HCT116 (cell line): ENCODE measurements at regions not wholly inside any gene's neighbourhood (a gene's known extent, or its start where the extent isn't known, plus 50 kb on each side); places are given as distances from the start of the nearest gene placed in this dataset.

Experiments used
- ATF3 ChIP-seq: IDR thresholded peaks from 2 replicates; pipeline ENCODE4 v1.6.1; 2012
- CEBPB ChIP-seq: IDR thresholded peaks from 2 replicates; pipeline ENCODE4 v1.6.1; 2012; ENCODE audit warnings: low read depth
- CTCF ChIP-seq, 3 experiments: fragments of 200-600 bp in 1 of 3; sonication (generic) in 1 of 3; IDR thresholded peaks in 2 of 3; conservative IDR thresholded peaks in 1 of 3; 2 replicates each; pipeline ENCODE4 v1.5.1; 2012 to 2017; ENCODE audit warnings: low read depth in 2 of 3, low read length in 2 of 3, antibody characterized with exemption in 1 of 3, borderline replicate concordance in 1 of 3, control low read depth in 1 of 3, mild to moderate bottlenecking in 1 of 3, mixed read lengths in 1 of 3, mixed run types in 1 of 3, moderate library complexity in 1 of 3; ENCODE audit not compliant: insufficient read depth in 1 of 3
- ELF1 ChIP-seq: IDR thresholded peaks from 2 replicates; pipeline ENCODE4 v1.6.1; 2012; ENCODE audit warnings: low read depth, borderline replicate concordance
- EZH2 ChIP-seq: fragments of 200-600 bp; sonication (generic); IDR thresholded peaks from 2 replicates; pipeline ENCODE4 v1.6.1; 2017; ENCODE audit warnings: antibody characterized with exemption, mixed run types
- EZH2phosphoT487 ChIP-seq: fragments of 200-600 bp; IDR thresholded peaks from 2 replicates; pipeline ENCODE4 v1.6.1; 2018; ENCODE audit warnings: antibody characterized with exemption, borderline replicate concordance
- POLR2A ChIP-seq: IDR thresholded peaks from 2 replicates; pipeline ENCODE4 v1.7.0; 2011; ENCODE audit warnings: borderline replicate concordance; ENCODE audit not compliant: insufficient read depth, insufficient read length; ENCODE audit errors: extremely low read depth
- POLR2AphosphoS5 ChIP-seq: IDR thresholded peaks from 2 replicates; pipeline ENCODE4 v1.6.1; 2011; ENCODE audit warnings: mild to moderate bottlenecking, low read depth, low read length, moderate library complexity
- REST ChIP-seq: IDR thresholded peaks from 2 replicates; pipeline ENCODE4 v1.6.1; 2012; ENCODE audit warnings: low read depth
- YY1 ChIP-seq: IDR thresholded peaks from 2 replicates; pipeline ENCODE4 v1.6.1; 2011; ENCODE audit warnings: low read length, low read depth, moderate library complexity, mild to moderate bottlenecking; ENCODE audit not compliant: insufficient replicate concordance; ENCODE audit errors: extremely low read depth
- ZBTB33 ChIP-seq: IDR thresholded peaks from 2 replicates; pipeline ENCODE4 v1.6.1; 2011; ENCODE audit warnings: mild to moderate bottlenecking, low read length, moderate library complexity; ENCODE audit not compliant: insufficient replicate concordance; ENCODE audit errors: extremely low read depth

- TF ChIP-seq EZH2phosphoT487: no peak
- no peak for TF ChIP-seq EZH2
- no peak for TF ChIP-seq CTCF (IDR thresholded peaks at IDR 0.05 in 2 of 3, conservative IDR thresholded peaks at IDR 0.05 in 1 of 3; ENCODE audit: borderline replicate concordance in 1 of 3, insufficient read depth in 1 of 3, low read depth in 2 of 3, low read length in 2 of 3)
- TF ChIP-seq ATF3: no peak
- TF ChIP-seq POLR2A: no peak
- no peak for TF ChIP-seq POLR2AphosphoS5
- no peak for TF ChIP-seq ZBTB33
- no peak for TF ChIP-seq CEBPB
- TF ChIP-seq YY1: no peak
- TF ChIP-seq REST: no peak
- no peak for TF ChIP-seq ELF1
These were observed 87.5 kb upstream of the PLPPR4 start for GRCh38 chr1:99176753-99177152.
